Upper lobe of right lung (tissue), 1 donor: ENCODE measurements at regions not wholly inside any gene's neighbourhood (a gene's known extent, or its start where the extent isn't known, plus 50 kb on each side); places are given as distances from the start of the nearest gene placed in this dataset.
"Not testable (repeated sequence)": the region's sequence is repeated elsewhere in the genome, so short reads cannot be mapped to it uniquely, and the experiment has no call there.

ENCODE experiments used
- ATAC-seq: fragments of 200-7000 bp; cut with Tn5 transposase; one replicate; pipeline ENCODE4 v1.9.1; 2020; ENCODE audit warnings: mild to moderate bottlenecking, moderate library complexity
- DNase-seq: peaks from one replicate; pipeline ENCODE4 v3.0.0-alpha.2; 2020
- H3K27ac ChIP-seq: fragments of 200-600 bp; one replicate; pipeline ENCODE4 v1.8.0; 2022
- H3K27me3 ChIP-seq: fragments of 200-600 bp; one replicate; pipeline ENCODE4 v1.8.0; 2022; ENCODE audit warnings: mild to moderate bottlenecking
- H3K36me3 ChIP-seq: fragments of 200-600 bp; one replicate; pipeline ENCODE4 v1.8.0; 2022
- H3K4me1 ChIP-seq: fragments of 200-600 bp; one replicate; pipeline ENCODE4 v1.8.0; 2022
- H3K4me3 ChIP-seq: fragments of 200-600 bp; one replicate; pipeline ENCODE4 v1.8.0; 2022; ENCODE audit warnings: mild to moderate bottlenecking
- H3K9me3 ChIP-seq: fragments of 200-600 bp; one replicate; pipeline ENCODE4 v1.8.0; 2022
- CTCF ChIP-seq: fragments of 200-600 bp; IDR thresholded peaks from one replicate; pipeline ENCODE4 v1.8.0; 2022; ENCODE audit warnings: antibody characterized with exemption
- intact Hi-C: fragments of 100-400 bp; cut with DNase I; formaldehyde crosslinking; loops from one replicate; pipeline ENCODE4 v1.11.0; 2022
- donor health status: DM: no; HTN: yes; CAD: no; lungs with severe emphysema.

- intact Hi-C loops, result no loop called here
- Histone ChIP-seq H3K27me3 (no peaks in the 10 kb centered on the region), H3K4me3 (no peak overlapping the region), H3K9me3 (no peaks in the 10 kb centered on the region), H3K4me1 (no peaks in the 10 kb centered on the region), H3K36me3 (no peaks in the 10 kb centered on the region), H3K27ac (no peak overlapping the region)
- no peak for ATAC-seq
- no peak for DNase-seq
- TF ChIP-seq CTCF, result no peak
Measured at GRCh38 chr5:50550993-50551392, 109.9 kb upstream of the EMB start.

GRCh38 chr5:50553560-50553984 lies 112.5 kb upstream of the EMB start:
- no peaks in the 10 kb centered on the region for H3K9me3 ChIP-seq
- no peak for TF ChIP-seq CTCF
- intact Hi-C loops, result no loop called here
- H3K27me3 ChIP-seq, result no peaks in the 10 kb centered on the region
- peak overlapping the region; percentile 27 for H3K27ac ChIP-seq
- peak overlapping the region; percentile 18 for H3K4me3 ChIP-seq
- DNase-seq (peak; percentile 63), ATAC-seq (peak; percentile 97)
- no peaks in the 10 kb centered on the region for H3K4me1 ChIP-seq
- H3K36me3 ChIP-seq, result no peaks in the 10 kb centered on the region

- H3K27ac ChIP-seq, intact Hi-C loops, H3K9me3 ChIP-seq, H3K36me3 ChIP-seq, H3K4me3 ChIP-seq, ATAC-seq, H3K27me3 ChIP-seq, H3K4me1 ChIP-seq, DNase-seq: not testable (repeated sequence)
Measured at GRCh38 chr5:50558640-50559039, 107.8 kb upstream of the PARP8 start.

GRCh38 chr5:50559955-50560354 lies 106.5 kb upstream of the PARP8 start:
- ATAC-seq (no peak), DNase-seq (no peak)
- no peak overlapping the region for H3K4me3 ChIP-seq
- no peaks in the 10 kb centered on the region for H3K36me3 ChIP-seq
- no peaks in the 10 kb centered on the region for H3K9me3 ChIP-seq
- TF ChIP-seq CTCF, result no peak
- H3K27ac ChIP-seq, result no peak overlapping the region
- intact Hi-C loops, result no loop called here
- H3K4me1 ChIP-seq, result no peaks in the 10 kb centered on the region
- H3K27me3 ChIP-seq, result no peaks in the 10 kb centered on the region

- no peak for TF ChIP-seq CTCF
- H3K4me3 ChIP-seq, result no peak overlapping the region
- DNase-seq (no peak), ATAC-seq (no peak)
- intact Hi-C loops, result no loop called here
- H3K27ac ChIP-seq, result no peak overlapping the region
- H3K9me3 ChIP-seq, result no peaks in the 10 kb centered on the region
- no peaks in the 10 kb centered on the region for H3K36me3 ChIP-seq
- no peaks in the 10 kb centered on the region for H3K4me1 ChIP-seq
- no peaks in the 10 kb centered on the region for H3K27me3 ChIP-seq
Measured at GRCh38 chr5:50562694-50563093, 103.7 kb upstream of the PARP8 start.

GRCh38 chr5:50564079-50564478 lies 102.4 kb upstream of the PARP8 start:
- TF ChIP-seq CTCF, result no peak
- ATAC-seq, result no peak
- intact Hi-C loops, result no loop called here

More at GRCh38 chr5:50564079-50564478, 102.4 kb upstream of the PARP8 start:
- no peaks in the 10 kb centered on the region for H3K36me3 ChIP-seq
- DNase-seq, result no peak
- no peak overlapping the region for H3K27ac ChIP-seq
- no peaks in the 10 kb centered on the region for H3K27me3 ChIP-seq
- no peaks in the 10 kb centered on the region for H3K9me3 ChIP-seq
- H3K4me1 ChIP-seq, result no peaks in the 10 kb centered on the region
- H3K4me3 ChIP-seq, result no peak overlapping the region
